OCI-LY3 (cell line): ENCODE measurements at regions not wholly inside any gene's neighbourhood (a gene's known extent, or its start where the extent isn't known, plus 50 kb on each side); places are given as distances from the start of the nearest gene placed in this dataset.

Source experiments
- CTCF ChIP-seq: fragments of 200-600, 300-600 bp; sonication (generic); IDR thresholded peaks from 2 replicates; pipeline ENCODE4 v1.5.1; 2014; ENCODE audit warnings: antibody characterized with exemption, low read length, low read depth
- EZH2phosphoT487 ChIP-seq: fragments of 200-600 bp; shearing (Covaris generic); IDR thresholded peaks from 2 replicates; pipeline ENCODE4 v1.6.1; 2018; ENCODE audit warnings: antibody characterized with exemption, mixed run types, low read depth

- TF ChIP-seq CTCF (no peak), EZH2phosphoT487 (no peak)
Measured at GRCh38 chr3:124229420-124229819, 237.5 kb upstream of the ROPN1 start.
